ENCODE measurements at regions not wholly inside any gene's neighbourhood (a gene's known extent, or its start where the extent isn't known, plus 50 kb on each side); places are given as distances from the start of the nearest gene placed in this dataset.

GRCh38 chr11:95432714-95433503 lies 201.9 kb upstream of the SESN3 start:
- H3K36me3 Mint-ChIP-seq: peaks cover 3% of the 10 kb centered on the region
- TF ChIP-seq CTCF (IDR thresholded peaks at IDR 0.05; ENCODE audit: unreplicated experiment): no peak
- H3K9me3 Mint-ChIP-seq: peaks cover 3% of the 10 kb centered on the region
- H3K27ac Mint-ChIP-seq: no peak overlapping the region
- no peak for DNase-seq (ENCODE audit: low spot score in 2 of 2, unreplicated experiment in 2 of 2)
- no peak overlapping the region for H3K4me3 Mint-ChIP-seq
- peaks cover 7% of the 10 kb centered on the region for H3K4me1 Mint-ChIP-seq
- H3K27me3 Mint-ChIP-seq (ENCODE audit: low read depth): no peaks in the 10 kb centered on the region

GRCh38 chr11:95429376-95429907 lies 198.4 kb upstream of the SESN3 start:
- Mint-ChIP-seq H3K4me3 (no peak overlapping the region), H3K9me3 (no peaks in the 10 kb centered on the region), H3K27ac (no peak overlapping the region), H3K4me1 (no peaks in the 10 kb centered on the region), H3K36me3 (no peaks in the 10 kb centered on the region), H3K27me3 (ENCODE audit: low read depth) (no peaks in the 10 kb centered on the region)
- no peak for DNase-seq (ENCODE audit: low spot score in 2 of 2, unreplicated experiment in 2 of 2)
- TF ChIP-seq CTCF (IDR thresholded peaks at IDR 0.05; ENCODE audit: unreplicated experiment): no peak

- H3K27ac Mint-ChIP-seq: no peak overlapping the region
- H3K4me3 Mint-ChIP-seq: no peak overlapping the region
- no peaks in the 10 kb centered on the region for H3K27me3 Mint-ChIP-seq (ENCODE audit: low read depth)
- no peaks in the 10 kb centered on the region for H3K9me3 Mint-ChIP-seq
- TF ChIP-seq CTCF (IDR thresholded peaks at IDR 0.05; ENCODE audit: unreplicated experiment): no peak
- H3K36me3 Mint-ChIP-seq: no peaks in the 10 kb centered on the region
- no peak for DNase-seq (ENCODE audit: low spot score in 2 of 2, unreplicated experiment in 2 of 2)
- no peaks in the 10 kb centered on the region for H3K4me1 Mint-ChIP-seq
These were observed 195.9 kb upstream of the SESN3 start for GRCh38 chr11:95426823-95427462.

- H3K36me3 Mint-ChIP-seq: no peaks in the 10 kb centered on the region
- H3K4me3 Mint-ChIP-seq: no peak overlapping the region
- H3K27ac Mint-ChIP-seq: no peak overlapping the region
- no peak for TF ChIP-seq CTCF (IDR thresholded peaks at IDR 0.05; ENCODE audit: unreplicated experiment)
- H3K27me3 Mint-ChIP-seq (ENCODE audit: low read depth): no peaks in the 10 kb centered on the region
- no peaks in the 10 kb centered on the region for H3K9me3 Mint-ChIP-seq
- no peak for DNase-seq (ENCODE audit: low spot score in 2 of 2, unreplicated experiment in 2 of 2)
- H3K4me1 Mint-ChIP-seq: no peaks in the 10 kb centered on the region
These were observed 188.9 kb upstream of the SESN3 start for GRCh38 chr11:95419915-95420314.

GRCh38 chr11:95418916-95419315 lies 187.9 kb upstream of the SESN3 start:
- no peak for TF ChIP-seq CTCF (IDR thresholded peaks at IDR 0.05; ENCODE audit: unreplicated experiment)
- Mint-ChIP-seq H3K36me3 (no peaks in the 10 kb centered on the region), H3K27ac (no peak overlapping the region), H3K4me3 (no peak overlapping the region), H3K4me1 (no peaks in the 10 kb centered on the region), H3K9me3 (no peaks in the 10 kb centered on the region), H3K27me3 (ENCODE audit: low read depth) (no peaks in the 10 kb centered on the region)
- no peak for DNase-seq (ENCODE audit: low spot score in 2 of 2, unreplicated experiment in 2 of 2)
